OCI-LY7 (cell line): ENCODE measurements at regions not wholly inside any gene's neighbourhood (a gene's known extent, or its start where the extent isn't known, plus 50 kb on each side); places are given as distances from the start of the nearest gene placed in this dataset.

Source experiments
- BruUV-seq: library from RNA; stranded (reverse); fragments of 400-500 nt; replicated peaks from 2 replicates; lab custom pipeline; 2021; lab: Mats Ljungman, UMichigan
- CTCF ChIA-PET: fragments of 300-600 bp; sonication (Branson Sonifier 250); formaldehyde crosslinking; loops from one replicate; lab custom pipeline; 2022; ENCODE audit warnings: antibody characterized with exemption; ENCODE audit not compliant: unreplicated experiment; lab: Charles Lee
- POLR2A ChIA-PET: fragments of 300-600 bp; sonication (Branson Sonifier 250); formaldehyde crosslinking; loops from one replicate; lab custom pipeline; 2022; ENCODE audit warnings: antibody characterized with exemption; lab: Charles Lee
- DNase-seq: peaks from one replicate; pipeline ENCODE4 v3.0.0-alpha.2; 2015; ENCODE audit warnings: low spot score
- H2AFZ ChIP-seq: fragments of 200-600 bp; sonication (generic), shearing (Covaris generic); 2 replicates; pipeline ENCODE4 v1.6.1; 2014; ENCODE audit warnings: mild to moderate bottlenecking, antibody characterized with exemption, low read length, moderate library complexity
- H3K27ac ChIP-seq: fragments of 200-600 bp; sonication (generic); 2 replicates; pipeline ENCODE4 v1.5.1; 2014; ENCODE audit warnings: mixed run types, low read depth, mild to moderate bottlenecking, moderate library complexity, low read length, inconsistent platforms; ENCODE audit not compliant: poor library complexity, severe bottlenecking
- H3K36me3 ChIP-seq: fragments of 200-600 bp; sonication (generic); 2 replicates; pipeline ENCODE4 v1.6.1; 2014; ENCODE audit warnings: mild to moderate bottlenecking, antibody characterized with exemption, low read length, moderate library complexity, mixed read lengths; ENCODE audit not compliant: insufficient read depth
- H3K4me1 ChIP-seq: fragments of 200-600 bp; sonication (generic); 2 replicates; pipeline ENCODE4 v1.5.1; 2014; ENCODE audit warnings: mild to moderate bottlenecking, low read length; ENCODE audit not compliant: insufficient read depth, poor library complexity, severe bottlenecking
- H3K4me2 ChIP-seq: fragments of 200-600 bp; sonication (generic); 2 replicates; pipeline ENCODE4 v1.6.1; 2014; ENCODE audit warnings: mild to moderate bottlenecking, low read length
- H3K4me3 ChIP-seq: fragments of 200-600 bp; sonication (generic); 2 replicates; pipeline ENCODE4 v1.5.1; 2014; ENCODE audit warnings: mild to moderate bottlenecking, low read depth, low read length; ENCODE audit not compliant: poor library complexity, severe bottlenecking
- H3K79me2 ChIP-seq: fragments of 200-600 bp; sonication (generic); 2 replicates; pipeline ENCODE4 v1.6.1; 2016; ENCODE audit warnings: low read depth, mild to moderate bottlenecking, low read length, moderate library complexity, mixed read lengths; ENCODE audit not compliant: insufficient read depth
- H3K9me2 ChIP-seq: fragments of 200-600 bp; sonication (generic); 2 replicates; pipeline ENCODE4 v1.6.1; 2016; ENCODE audit warnings: mild to moderate bottlenecking, low read length, mixed read lengths; ENCODE audit not compliant: insufficient read depth
- H3K9me3 ChIP-seq: fragments of 200-600 bp; sonication (generic); 2 replicates; pipeline ENCODE4 v1.6.1; 2014; ENCODE audit warnings: mild to moderate bottlenecking, mixed run types, low read length, mixed read lengths
- H4K20me1 ChIP-seq: fragments of 200-600 bp; sonication (generic); 2 replicates; pipeline ENCODE4 v1.6.1; 2014; ENCODE audit warnings: mild to moderate bottlenecking, antibody characterized with exemption, low read length, moderate library complexity, mixed read lengths; ENCODE audit not compliant: insufficient read depth
- EZH2phosphoT487 ChIP-seq: fragments of 200-600 bp; sonication (generic); IDR thresholded peaks from 2 replicates; pipeline ENCODE4 v1.6.1; 2018; ENCODE audit warnings: low read depth, borderline replicate concordance, mild to moderate bottlenecking, mixed run types, antibody characterized with exemption, low read length, moderate library complexity, mixed read lengths
- intact Hi-C: fragments of 100-400 bp; cut with micrococcal nuclease; formaldehyde crosslinking; loops from one replicate; pipeline ENCODE4 v1.10.0; 2022; ENCODE audit not compliant: unreplicated experiment
- TF ChIP-seq, protein P1 (sequence below): fragments of 200-600 bp; sonication (generic); conservative IDR thresholded peaks from 2 replicates; pipeline ENCODE4 v1.5.1; 2014; ENCODE audit warnings: mild to moderate bottlenecking, antibody characterized with exemption, low read length, moderate library complexity, mixed read lengths

DNA sequence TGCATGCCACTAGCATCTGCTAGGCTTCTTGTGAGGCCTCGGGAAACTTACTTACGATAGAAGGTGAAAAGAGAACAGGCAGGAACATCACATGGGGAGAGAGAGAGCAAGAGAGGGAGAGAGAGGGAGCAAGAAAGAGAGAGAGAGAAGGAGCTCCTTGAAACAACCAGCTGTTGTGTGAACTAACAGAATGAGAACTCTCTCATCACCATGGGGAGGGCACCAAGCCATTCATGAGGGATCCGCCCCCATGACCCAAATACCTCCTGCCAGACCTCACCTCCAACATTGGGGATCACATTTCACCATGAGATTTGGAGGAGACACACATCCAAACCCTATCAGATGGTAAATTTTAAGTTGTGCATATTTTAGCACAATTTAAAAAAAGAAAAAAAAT is 1217.2 kb downstream of the TYW1 start:
- no peaks in the 10 kb centered on the region for H4K20me1 ChIP-seq
- CTCF ChIA-PET: no interaction called here
- H3K27ac ChIP-seq: no peak overlapping the region
- H3K36me3 ChIP-seq: no peaks in the 10 kb centered on the region
- no peak overlapping the region for H3K4me2 ChIP-seq
- intact Hi-C loops: no loop called here
- POLR2A ChIA-PET: no interaction called here
- H2AFZ ChIP-seq: no peak overlapping the region
- H3K9me3 ChIP-seq: no peaks in the 10 kb centered on the region
- no peak overlapping the region for H3K4me3 ChIP-seq
- H3K9me2 ChIP-seq: no peaks in the 10 kb centered on the region
- BruUV-seq: no TSS peak
- no peaks in the 10 kb centered on the region for H3K4me1 ChIP-seq
- TF ChIP-seq EZH2phosphoT487: no peak
- TF ChIP-seq, protein P1, sequence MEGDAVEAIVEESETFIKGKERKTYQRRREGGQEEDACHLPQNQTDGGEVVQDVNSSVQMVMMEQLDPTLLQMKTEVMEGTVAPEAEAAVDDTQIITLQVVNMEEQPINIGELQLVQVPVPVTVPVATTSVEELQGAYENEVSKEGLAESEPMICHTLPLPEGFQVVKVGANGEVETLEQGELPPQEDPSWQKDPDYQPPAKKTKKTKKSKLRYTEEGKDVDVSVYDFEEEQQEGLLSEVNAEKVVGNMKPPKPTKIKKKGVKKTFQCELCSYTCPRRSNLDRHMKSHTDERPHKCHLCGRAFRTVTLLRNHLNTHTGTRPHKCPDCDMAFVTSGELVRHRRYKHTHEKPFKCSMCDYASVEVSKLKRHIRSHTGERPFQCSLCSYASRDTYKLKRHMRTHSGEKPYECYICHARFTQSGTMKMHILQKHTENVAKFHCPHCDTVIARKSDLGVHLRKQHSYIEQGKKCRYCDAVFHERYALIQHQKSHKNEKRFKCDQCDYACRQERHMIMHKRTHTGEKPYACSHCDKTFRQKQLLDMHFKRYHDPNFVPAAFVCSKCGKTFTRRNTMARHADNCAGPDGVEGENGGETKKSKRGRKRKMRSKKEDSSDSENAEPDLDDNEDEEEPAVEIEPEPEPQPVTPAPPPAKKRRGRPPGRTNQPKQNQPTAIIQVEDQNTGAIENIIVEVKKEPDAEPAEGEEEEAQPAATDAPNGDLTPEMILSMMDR: no peak
- DNase-seq: no peak
- H3K79me2 ChIP-seq: no peaks in the 10 kb centered on the region

DNA sequence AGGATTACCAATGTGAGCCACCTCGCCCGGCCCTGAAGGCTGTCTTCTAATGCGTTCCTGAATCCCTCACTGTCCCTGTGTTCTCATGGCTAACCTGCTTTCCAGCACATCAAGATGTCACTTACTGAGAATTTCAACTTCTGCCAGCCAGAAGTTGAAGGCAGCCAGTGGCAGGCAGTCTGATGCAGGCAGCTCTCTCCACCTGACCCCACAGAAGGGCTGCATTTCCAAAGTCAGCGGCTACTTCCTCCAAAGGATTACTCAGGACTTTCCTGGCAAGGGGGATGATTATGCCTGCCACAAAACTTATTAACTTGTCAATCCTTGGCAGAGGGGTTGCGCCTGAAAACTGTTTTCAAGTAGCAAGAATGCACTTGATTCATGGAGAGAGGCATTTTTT is 1219.4 kb downstream of the TYW1 start:
- no peaks in the 10 kb centered on the region for H3K9me3 ChIP-seq
- no peak overlapping the region for H2AFZ ChIP-seq
- no peak overlapping the region for H3K4me3 ChIP-seq
- no peaks in the 10 kb centered on the region for H4K20me1 ChIP-seq
- no peak for DNase-seq
- H3K4me2 ChIP-seq: no peak overlapping the region
- intact Hi-C loops: no loop called here
- no peaks in the 10 kb centered on the region for H3K4me1 ChIP-seq
- H3K79me2 ChIP-seq: no peaks in the 10 kb centered on the region
- ChIA-PET CTCF (no interaction called here), POLR2A (no interaction called here)
- no peak overlapping the region for H3K27ac ChIP-seq
- TF ChIP-seq, protein P1: no peak
- no peak for TF ChIP-seq EZH2phosphoT487
- H3K36me3 ChIP-seq: no peaks in the 10 kb centered on the region
- no TSS peak for BruUV-seq
- no peaks in the 10 kb centered on the region for H3K9me2 ChIP-seq

DNA sequence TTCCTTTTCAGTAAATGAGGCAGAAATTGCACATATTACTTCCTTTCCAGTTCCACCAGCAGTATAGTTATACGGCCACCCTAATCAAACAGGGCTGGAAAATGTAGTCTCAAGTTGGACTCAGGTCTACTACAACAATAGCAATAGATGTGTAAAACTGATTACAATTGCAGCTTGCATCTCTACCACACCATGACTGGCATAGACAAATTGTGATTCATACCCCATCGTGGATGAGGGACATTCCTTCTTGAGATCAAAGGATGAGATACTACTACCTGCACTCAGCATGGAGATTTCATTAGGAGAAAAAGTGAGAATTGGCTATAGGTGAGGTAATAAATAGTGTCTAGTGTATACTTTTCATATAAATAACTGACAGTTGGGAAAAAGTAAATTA is 1220.8 kb downstream of the TYW1 start:
- ChIA-PET POLR2A (no interaction called here), CTCF (no interaction called here)
- no TSS peak for BruUV-seq
- Histone ChIP-seq H3K4me3 (no peak overlapping the region), H3K4me2 (no peak overlapping the region), H2AFZ (no peak overlapping the region), H3K36me3 (no peaks in the 10 kb centered on the region), H3K4me1 (no peaks in the 10 kb centered on the region), H3K79me2 (no peaks in the 10 kb centered on the region), H3K27ac (no peak overlapping the region), H3K9me3 (no peaks in the 10 kb centered on the region), H4K20me1 (no peaks in the 10 kb centered on the region), H3K9me2 (no peaks in the 10 kb centered on the region)
- TF ChIP-seq, protein P1: no peak
- no peak for TF ChIP-seq EZH2phosphoT487
- no peak for DNase-seq
- intact Hi-C loops: no loop called here
